PC-9 (cell line): ENCODE measurements at regions not wholly inside any gene's neighbourhood (a gene's known extent, or its start where the extent isn't known, plus 50 kb on each side); places are given as distances from the start of the nearest gene placed in this dataset.

Experiments used
- BruUV-seq: library from RNA; stranded (reverse); fragments of 400-500 nt; replicated peaks from 2 replicates; lab custom pipeline; 2021; lab: Mats Ljungman, UMichigan
- CTCF ChIA-PET: fragments of 300-600 bp; sonication (Branson Sonifier 250); formaldehyde crosslinking; loops from one replicate; lab custom pipeline; 2022; ENCODE audit warnings: antibody characterized with exemption; lab: Charles Lee
- POLR2A ChIA-PET: fragments of 300-600 bp; sonication (Branson Sonifier 250); formaldehyde crosslinking; loops from one replicate; lab custom pipeline; 2022; ENCODE audit warnings: antibody characterized with exemption; ENCODE audit not compliant: unreplicated experiment; lab: Charles Lee
- DNase-seq, 2 experiments: peaks; one replicate each; pipeline versions ENCODE4 v3.0.0 to v3.0.0-alpha.2; 2015 to 2022; ENCODE audit warnings: mixed read lengths in 1 of 2
- H2AFZ ChIP-seq: fragments of 200-600 bp; sonication (generic); 2 replicates; pipeline ENCODE4 v1.8.1; 2017; ENCODE audit warnings: antibody characterized with exemption
- H3F3A ChIP-seq: fragments of 200-600 bp; sonication (generic); 2 replicates; pipeline ENCODE4 v1.8.1; 2017; ENCODE audit warnings: antibody characterized with exemption, mild to moderate bottlenecking, low read depth; ENCODE audit not compliant: insufficient read depth
- H3K27ac ChIP-seq: fragments of 200-600 bp; sonication (generic); 2 replicates; pipeline ENCODE4 v1.6.1; 2016; ENCODE audit warnings: mixed run types
- H3K27me3 ChIP-seq: fragments of 200-600 bp; sonication (generic); 2 replicates; pipeline ENCODE4 v1.6.1; 2016; ENCODE audit warnings: low read depth, mixed run types; ENCODE audit not compliant: insufficient read depth
- H3K36me3 ChIP-seq: fragments of 200-600 bp; sonication (generic); 2 replicates; pipeline ENCODE4 v1.6.1; 2016; ENCODE audit warnings: low read depth, mixed run types
- H3K4me1 ChIP-seq: fragments of 200-600 bp; sonication (generic); replicated peaks from 2 replicates; pipeline ENCODE4 v1.6.1; 2016; ENCODE audit warnings: mixed run types; ENCODE audit not compliant: insufficient read depth
- H3K4me2 ChIP-seq: fragments of 200-600 bp; sonication (generic); 2 replicates; pipeline ENCODE4 v1.6.1; 2017; ENCODE audit warnings: mixed run types
- H3K4me3 ChIP-seq: fragments of 200-600 bp; sonication (generic); 2 replicates; pipeline ENCODE4 v1.6.1; 2016; ENCODE audit warnings: mixed run types
- H3K79me2 ChIP-seq: fragments of 200-600 bp; sonication (generic); 2 replicates; pipeline ENCODE4 v1.6.1; 2017; ENCODE audit warnings: low read depth, mixed run types
- H3K9me2 ChIP-seq: fragments of 200-600 bp; sonication (generic); 2 replicates; pipeline ENCODE4 v1.8.1; 2017; ENCODE audit warnings: mild to moderate bottlenecking; ENCODE audit not compliant: insufficient read depth
- H3K9me3 ChIP-seq: fragments of 200-600 bp; sonication (generic); 2 replicates; pipeline ENCODE4 v1.8.1; 2016; ENCODE audit warnings: low read depth; ENCODE audit not compliant: insufficient read depth
- H4K20me1 ChIP-seq: fragments of 200-600 bp; sonication (generic); 2 replicates; pipeline ENCODE4 v1.8.1; 2017; ENCODE audit not compliant: insufficient read depth
- EZH2 ChIP-seq: fragments of 200-600 bp; sonication (generic); IDR thresholded peaks from 2 replicates; pipeline ENCODE4 v1.8.0; 2017; ENCODE audit warnings: antibody characterized with exemption, low read depth
- intact Hi-C: fragments of 100-400 bp; cut with micrococcal nuclease; formaldehyde crosslinking; loops from one replicate; pipeline ENCODE4 v1.10.0; 2022; ENCODE audit not compliant: unreplicated experiment
- TF ChIP-seq, protein P1 (sequence below): fragments of 200-600 bp; sonication (generic); conservative IDR thresholded peaks from 2 replicates; pipeline ENCODE4 v1.6.1; 2017; ENCODE audit warnings: mixed run types, antibody characterized with exemption, mild to moderate bottlenecking, moderate library complexity

- Histone ChIP-seq H3K4me3 (no peak overlapping the region), H3K4me2 (no peak overlapping the region), H4K20me1 (no peaks in the 10 kb centered on the region), H3K4me1 (no peaks in the 10 kb centered on the region), H3K27me3 (no peaks in the 10 kb centered on the region), H3F3A (no peaks in the 10 kb centered on the region), H3K27ac (no peak overlapping the region), H3K9me2 (no peaks in the 10 kb centered on the region), H3K79me2 (no peaks in the 10 kb centered on the region), H3K36me3 (no peaks in the 10 kb centered on the region), H3K9me3 (peaks cover 6% of the 10 kb centered on the region), H2AFZ (no peak overlapping the region)
- ChIA-PET POLR2A (no interaction called here), CTCF (no interaction called here)
- no TSS peak for BruUV-seq
- DNase-seq = no peak
- intact Hi-C loops = no loop called here
- TF ChIP-seq EZH2 = no peak
- TF ChIP-seq, protein P1, sequence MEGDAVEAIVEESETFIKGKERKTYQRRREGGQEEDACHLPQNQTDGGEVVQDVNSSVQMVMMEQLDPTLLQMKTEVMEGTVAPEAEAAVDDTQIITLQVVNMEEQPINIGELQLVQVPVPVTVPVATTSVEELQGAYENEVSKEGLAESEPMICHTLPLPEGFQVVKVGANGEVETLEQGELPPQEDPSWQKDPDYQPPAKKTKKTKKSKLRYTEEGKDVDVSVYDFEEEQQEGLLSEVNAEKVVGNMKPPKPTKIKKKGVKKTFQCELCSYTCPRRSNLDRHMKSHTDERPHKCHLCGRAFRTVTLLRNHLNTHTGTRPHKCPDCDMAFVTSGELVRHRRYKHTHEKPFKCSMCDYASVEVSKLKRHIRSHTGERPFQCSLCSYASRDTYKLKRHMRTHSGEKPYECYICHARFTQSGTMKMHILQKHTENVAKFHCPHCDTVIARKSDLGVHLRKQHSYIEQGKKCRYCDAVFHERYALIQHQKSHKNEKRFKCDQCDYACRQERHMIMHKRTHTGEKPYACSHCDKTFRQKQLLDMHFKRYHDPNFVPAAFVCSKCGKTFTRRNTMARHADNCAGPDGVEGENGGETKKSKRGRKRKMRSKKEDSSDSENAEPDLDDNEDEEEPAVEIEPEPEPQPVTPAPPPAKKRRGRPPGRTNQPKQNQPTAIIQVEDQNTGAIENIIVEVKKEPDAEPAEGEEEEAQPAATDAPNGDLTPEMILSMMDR = no peak
These were observed 162.2 kb downstream of the IRS1 start for GRCh38 chr2:226637383-226637782.

DNA sequence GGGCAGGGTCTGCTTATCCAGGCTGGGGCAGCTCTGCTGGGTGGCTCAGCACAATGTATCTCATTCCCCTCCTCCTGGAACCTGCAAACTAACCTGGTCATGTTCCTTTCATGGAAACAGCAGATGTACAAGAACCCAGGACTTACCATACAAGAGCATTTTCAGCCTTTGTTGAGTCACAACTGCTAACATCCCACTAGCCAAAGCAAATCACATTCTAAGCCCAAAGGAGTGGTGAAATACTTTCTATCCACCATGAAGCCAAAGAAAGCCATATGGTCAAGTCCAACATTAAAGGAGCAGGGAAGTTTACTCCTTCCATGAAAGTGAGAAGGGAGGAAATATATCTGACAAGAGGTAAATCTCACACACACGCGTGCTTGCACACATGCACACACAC is 163.0 kb downstream of the IRS1 start:
- Histone ChIP-seq H3K27me3 (no peaks in the 10 kb centered on the region), H3K4me1 (no peaks in the 10 kb centered on the region), H3F3A (no peaks in the 10 kb centered on the region), H3K9me3 (peaks cover 6% of the 10 kb centered on the region), H4K20me1 (no peaks in the 10 kb centered on the region), H2AFZ (no peak overlapping the region), H3K27ac (no peak overlapping the region), H3K36me3 (no peaks in the 10 kb centered on the region), H3K4me2 (no peak overlapping the region), H3K9me2 (no peaks in the 10 kb centered on the region), H3K79me2 (no peaks in the 10 kb centered on the region), H3K4me3 (no peak overlapping the region)
- ChIA-PET CTCF (no interaction called here), POLR2A (no interaction called here)
- no peak for TF ChIP-seq EZH2
- TF ChIP-seq, protein P1 = no peak
- BruUV-seq = no TSS peak
- intact Hi-C loops = no loop called here
- DNase-seq = no peak

GRCh38 chr2:226634943-226635604 is 164.5 kb downstream of the IRS1 start:
- Histone ChIP-seq H3K4me2 (no peak overlapping the region), H3K27me3 (no peaks in the 10 kb centered on the region), H3K9me2 (no peaks in the 10 kb centered on the region), H3K9me3 (no peaks in the 10 kb centered on the region; the same call in 1 of the 2 replicates), H3K4me3 (no peak overlapping the region), H3K36me3 (no peaks in the 10 kb centered on the region), H3F3A (no peaks in the 10 kb centered on the region), H3K4me1 (no peaks in the 10 kb centered on the region), H4K20me1 (no peaks in the 10 kb centered on the region), H3K27ac (no peak overlapping the region), H3K79me2 (no peaks in the 10 kb centered on the region), H2AFZ (no peak overlapping the region)
- CTCF ChIA-PET = no interaction called here
- no peak for DNase-seq
- POLR2A ChIA-PET = no interaction called here
- no TSS peak for BruUV-seq
- intact Hi-C loops = no loop called here
- TF ChIP-seq, protein P1 = no peak
- TF ChIP-seq EZH2 = no peak
